ENCODE measurements at regions not wholly inside any gene's neighbourhood (a gene's known extent, or its start where the extent isn't known, plus 50 kb on each side); places are given as distances from the start of the nearest gene placed in this dataset.

DNA sequence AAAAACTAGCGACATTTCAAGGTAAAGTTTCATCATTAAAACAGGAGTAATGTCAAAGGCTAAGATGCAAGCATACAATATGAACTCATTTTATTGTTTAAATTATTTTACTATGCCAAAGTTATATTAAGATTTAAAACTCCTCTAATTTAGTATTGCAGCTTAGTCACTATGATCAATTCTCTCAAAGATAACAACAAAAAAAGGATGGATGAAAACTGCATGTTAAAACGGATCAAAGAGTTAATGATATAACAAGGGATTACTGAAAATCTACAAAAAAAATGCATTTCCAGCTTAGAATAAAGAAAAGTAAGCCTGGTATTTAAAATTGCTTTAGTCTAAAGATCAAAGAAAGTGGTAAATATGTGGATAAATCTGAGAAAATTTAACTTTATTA, 587.8 kb upstream of the PCDH20 start:
- no peak for TF ChIP-seq CTCF (IDR thresholded peaks at IDR 0.05)

DNA sequence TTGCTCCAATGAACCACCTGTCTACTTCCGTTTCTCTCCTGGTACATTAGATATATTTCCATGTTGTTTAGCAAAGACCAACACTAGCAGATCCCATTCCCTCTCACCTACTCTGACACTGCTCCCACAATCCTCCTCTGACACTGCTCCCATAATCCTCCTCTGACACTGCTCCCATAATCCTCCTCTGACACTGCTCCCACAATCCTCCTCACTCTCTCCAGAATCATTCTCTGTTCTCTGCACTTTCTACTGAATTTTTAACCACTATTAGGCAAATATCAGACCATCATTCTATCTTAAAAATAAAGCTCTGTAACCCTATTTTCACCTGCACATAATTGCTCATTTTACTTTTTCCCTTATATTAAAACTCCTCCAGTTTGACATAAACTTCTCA, 578.5 kb upstream of the PCDH20 start:
- TF ChIP-seq CTCF (IDR thresholded peaks at IDR 0.05) = no peak

- TF ChIP-seq CTCF (IDR thresholded peaks at IDR 0.05) = no peak
Measured at GRCh38 chr13:61989978-61990377, 574.3 kb upstream of the PCDH20 start.

GRCh38 chr13:61988810-61989209, 573.2 kb upstream of the PCDH20 start:
- no peak for TF ChIP-seq CTCF (IDR thresholded peaks at IDR 0.05)

DNA sequence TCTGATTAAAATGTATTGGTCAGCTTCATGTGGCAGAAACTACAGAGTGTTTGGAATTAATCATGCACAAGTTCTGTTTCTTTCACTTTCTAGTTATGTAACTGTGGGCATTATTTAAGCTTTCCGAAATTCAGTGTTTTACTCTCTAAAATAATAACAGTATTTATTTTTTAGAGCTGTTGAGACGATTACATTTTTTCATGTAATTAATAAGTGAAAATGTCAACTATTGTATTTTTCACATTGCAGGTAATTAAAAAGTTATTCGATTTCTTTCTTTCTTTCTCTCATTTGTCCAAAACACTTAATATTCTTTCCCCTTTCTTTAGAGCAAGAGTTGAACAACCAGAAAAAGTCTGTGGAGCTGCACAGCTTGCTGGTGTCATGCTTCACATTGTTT, 559.4 kb upstream of the PCDH20 start:
- TF ChIP-seq CTCF (IDR thresholded peaks at IDR 0.05) = no peak

GRCh38 chr13:61965756-61966155, 550.1 kb upstream of the PCDH20 start:
- no peak for TF ChIP-seq CTCF (IDR thresholded peaks at IDR 0.05)

- TF ChIP-seq CTCF (IDR thresholded peaks at IDR 0.05) = no peak
Measured at GRCh38 chr13:61960981-61961380, 545.3 kb upstream of the PCDH20 start.

- TF ChIP-seq CTCF (IDR thresholded peaks at IDR 0.05) = peak; percentile 57
Measured at GRCh38 chr13:61954092-61954491, 538.4 kb upstream of the PCDH20 start.

Data from LNCAP (cell line).